ENCODE measurements at regions not wholly inside any gene's neighbourhood (a gene's known extent, or its start where the extent isn't known, plus 50 kb on each side); places are given as distances from the start of the nearest gene placed in this dataset.

- Histone ChIP-seq H3K27ac (no peak overlapping the region), H3K4me1 (ENCODE audit: insufficient read depth) (no peaks in the 10 kb centered on the region), H3K36me3 (no peaks in the 10 kb centered on the region), H3K9me3 (no peaks in the 10 kb centered on the region), H3K4me3 (no peak overlapping the region), H3K27me3 (no peaks in the 10 kb centered on the region)
- 60 to 69% (median 68%) methylated on average over 4 of the region's 4 CpGs for WGBS, 3 donors
- no peak for TF ChIP-seq POLR2A (IDR thresholded peaks at IDR 0.05)
- no peak for TF ChIP-seq EP300 (IDR thresholded peaks at IDR 0.05)
- TF ChIP-seq CTCF (IDR thresholded peaks at IDR 0.05), result no peak
- intact Hi-C loops (cut with DNase I), result no loop called here
- no peak for DNase-seq
Measured at GRCh38 chr10:107898392-107898791, 733.9 kb upstream of the SORCS1 start.

GRCh38 chr10:107894516-107894915 lies 730.0 kb upstream of the SORCS1 start:
- Histone ChIP-seq H3K27ac (no peak overlapping the region), H3K36me3 (no peaks in the 10 kb centered on the region), H3K27me3 (no peaks in the 10 kb centered on the region), H3K9me3 (no peaks in the 10 kb centered on the region), H3K4me3 (no peak overlapping the region), H3K4me1 (ENCODE audit: insufficient read depth) (no peaks in the 10 kb centered on the region)
- WGBS, 3 donors, result 49 to 59% (median 57%) methylated on average over 4 of the region's 4 CpGs
- intact Hi-C loops (cut with DNase I), result no loop called here
- TF ChIP-seq CTCF (IDR thresholded peaks at IDR 0.05) (no peak), EP300 (IDR thresholded peaks at IDR 0.05) (no peak), POLR2A (IDR thresholded peaks at IDR 0.05) (no peak)
- DNase-seq, result no peak

GRCh38 chr10:107889105-107889504 lies 724.6 kb upstream of the SORCS1 start:
- Histone ChIP-seq H3K4me3 (no peak overlapping the region), H3K36me3 (no peaks in the 10 kb centered on the region), H3K27ac (no peak overlapping the region), H3K27me3 (no peaks in the 10 kb centered on the region), H3K9me3 (no peaks in the 10 kb centered on the region), H3K4me1 (ENCODE audit: insufficient read depth) (no peaks in the 10 kb centered on the region)
- intact Hi-C loops (cut with DNase I), result no loop called here
- WGBS, 3 donors, result 30 to 37% (median 33%) methylated on average over 2 of the region's 2 CpGs
- DNase-seq, result no peak
- TF ChIP-seq CTCF (IDR thresholded peaks at IDR 0.05) (no peak), EP300 (IDR thresholded peaks at IDR 0.05) (no peak), POLR2A (IDR thresholded peaks at IDR 0.05) (no peak)

- TF ChIP-seq EP300 (IDR thresholded peaks at IDR 0.05), result no peak
- TF ChIP-seq CTCF (IDR thresholded peaks at IDR 0.05), result no peak
- no peaks in the 10 kb centered on the region for H3K36me3 ChIP-seq
- H3K4me3 ChIP-seq, result no peak overlapping the region
- H3K4me1 ChIP-seq (ENCODE audit: insufficient read depth), result no peaks in the 10 kb centered on the region
- no peak for DNase-seq
- H3K9me3 ChIP-seq, result no peaks in the 10 kb centered on the region
- H3K27ac ChIP-seq, result no peak overlapping the region
- intact Hi-C loops (cut with DNase I), result no loop called here
- 78 to 87% (median 82%) methylated on average over 2 of the region's 2 CpGs for WGBS, 3 donors
- H3K27me3 ChIP-seq, result no peaks in the 10 kb centered on the region
Measured at GRCh38 chr10:107880185-107880584, 715.7 kb upstream of the SORCS1 start.

GRCh38 chr10:107873007-107873406 lies 708.5 kb upstream of the SORCS1 start:
- Histone ChIP-seq H3K4me3 (no peak overlapping the region), H3K27me3 (no peaks in the 10 kb centered on the region), H3K4me1 (ENCODE audit: insufficient read depth) (no peaks in the 10 kb centered on the region), H3K9me3 (no peaks in the 10 kb centered on the region), H3K27ac (no peak overlapping the region), H3K36me3 (no peaks in the 10 kb centered on the region)
- intact Hi-C loops (cut with DNase I), result no loop called here
- no peak for TF ChIP-seq EP300 (IDR thresholded peaks at IDR 0.05)
- TF ChIP-seq CTCF (IDR thresholded peaks at IDR 0.05), result no peak
- TF ChIP-seq POLR2A (IDR thresholded peaks at IDR 0.05), result no peak
- no peak for DNase-seq
- 82 to 89% (median 83%) methylated on average over 3 of the region's 3 CpGs for WGBS, 3 donors

Measured in ovary (tissue), 7 donors.